GM23338 (cell line): ENCODE measurements at regions not wholly inside any gene's neighbourhood (a gene's known extent, or its start where the extent isn't known, plus 50 kb on each side); places are given as distances from the start of the nearest gene placed in this dataset.

Experiments
- ATAC-seq: fragments of 200-7000 bp; cut with Tn5 transposase; 3 replicates; pipeline ENCODE4 v1.9.1; 2020
- DNase-seq: peaks from one replicate; pipeline ENCODE4 v3.0.0-alpha.2; 2015; ENCODE audit warnings: low spot score
- H2AFZ ChIP-seq: fragments of 200-600 bp; sonication (generic); 2 replicates; pipeline ENCODE4 v1.8.0; 2016; ENCODE audit warnings: antibody characterized with exemption, mild to moderate bottlenecking, moderate library complexity
- H3F3A ChIP-seq: fragments of 200-600 bp; sonication (generic); replicated peaks from 2 replicates; pipeline ENCODE4 v1.8.0; 2017; ENCODE audit warnings: antibody characterized with exemption, mixed run types, low read depth
- H3K27ac ChIP-seq: fragments of 200-600 bp; sonication (generic); 2 replicates; pipeline ENCODE4 v1.6.1; 2016; ENCODE audit warnings: low read depth
- H3K27me3 ChIP-seq: fragments of 200-600 bp; sonication (generic); 2 replicates; pipeline ENCODE4 v1.8.0; 2016; ENCODE audit warnings: mild to moderate bottlenecking, mixed run types, moderate library complexity; ENCODE audit not compliant: insufficient read depth
- H3K36me3 ChIP-seq: fragments of 200-600 bp; sonication (generic); 2 replicates; pipeline ENCODE4 v1.8.0; 2016; ENCODE audit warnings: mild to moderate bottlenecking; ENCODE audit not compliant: insufficient read depth
- H3K4me1 ChIP-seq: fragments of 200-600 bp; sonication (generic); 2 replicates; pipeline ENCODE4 v1.8.0; 2016; ENCODE audit warnings: mild to moderate bottlenecking, moderate library complexity; ENCODE audit not compliant: insufficient read depth
- H3K4me2 ChIP-seq: fragments of 200-600 bp; sonication (generic); 2 replicates; pipeline ENCODE4 v1.7.1; 2017; ENCODE audit warnings: mixed run types
- H3K4me3 ChIP-seq: fragments of 200-600 bp; sonication (generic); 2 replicates; pipeline ENCODE4 v1.6.1; 2016; ENCODE audit warnings: mixed run types
- H3K79me2 ChIP-seq: fragments of 200-600 bp; sonication (generic); replicated peaks from 2 replicates; pipeline ENCODE4 v1.8.0; 2017; ENCODE audit warnings: mild to moderate bottlenecking; ENCODE audit not compliant: insufficient read depth
- H3K9me2 ChIP-seq: fragments of 200-600 bp; sonication (generic); 2 replicates; pipeline ENCODE4 v1.8.0; 2017; ENCODE audit not compliant: insufficient read depth
- H4K20me1 ChIP-seq: fragments of 200-600 bp; sonication (generic); replicated peaks from 2 replicates; pipeline ENCODE4 v1.8.0; 2017; ENCODE audit warnings: mild to moderate bottlenecking; ENCODE audit not compliant: insufficient read depth
- H3K27ac Mint-ChIP-seq: 2 replicates; pipeline ENCODE4 v1.8.0; 2020; ENCODE audit warnings: inconsistent platforms, mild to moderate bottlenecking, moderate library complexity, mixed read lengths
- H3K27me3 Mint-ChIP-seq: 3 replicates; pipeline ENCODE4 v1.8.0; 2022; ENCODE audit warnings: low read depth, mild to moderate bottlenecking, moderate library complexity, mixed read lengths, inconsistent platforms; ENCODE audit not compliant: insufficient read depth, poor library complexity
- H3K36me3 Mint-ChIP-seq: 3 replicates; pipeline ENCODE4 v1.8.0; 2021; ENCODE audit warnings: low read depth, mild to moderate bottlenecking, inconsistent platforms, moderate library complexity, mixed read lengths
- H3K4me1 Mint-ChIP-seq: 3 replicates; pipeline ENCODE4 v1.8.0; 2020; ENCODE audit warnings: mild to moderate bottlenecking, inconsistent platforms, mixed read lengths
- H3K4me3 Mint-ChIP-seq: 3 replicates; pipeline ENCODE4 v1.8.0; 2021; ENCODE audit warnings: moderate library complexity, mild to moderate bottlenecking, inconsistent platforms, mixed read lengths
- H3K9me3 Mint-ChIP-seq: 3 replicates; pipeline ENCODE4 v1.8.0; 2020; ENCODE audit warnings: moderate library complexity, mild to moderate bottlenecking, inconsistent platforms, mixed read lengths
- CTCF ChIP-seq, 2 experiments: fragments of 200-600 bp in 1 of 2; sonication (generic) in 1 of 2; conservative IDR thresholded peaks; 2 replicates each; pipeline versions ENCODE4 v1.5.1 to v1.6.1; 2016 to 2017; ENCODE audit warnings: antibody characterized with exemption in 2 of 2, low read depth in 2 of 2, mild to moderate bottlenecking in 2 of 2, moderate library complexity in 1 of 2
- EZH2 ChIP-seq: fragments of 200-600 bp; sonication (generic); IDR thresholded peaks from one replicate; pipeline ENCODE4 v1.8.0; 2017; ENCODE audit warnings: antibody characterized with exemption, mild to moderate bottlenecking, low read depth; ENCODE audit not compliant: unreplicated experiment
- EZH2phosphoT487 ChIP-seq: fragments of 200-600 bp; sonication (generic); IDR thresholded peaks from one replicate; pipeline ENCODE4 v1.8.1; 2018; ENCODE audit warnings: antibody characterized with exemption; ENCODE audit not compliant: unreplicated experiment
- ZNF114 ChIP-seq: fragments of 250-450 bp; sonication (Bioruptor Pico); IDR thresholded peaks from 2 replicates; pipeline ENCODE4 v1.5.0; 2020; ENCODE audit warnings: mild to moderate bottlenecking, moderate library complexity
- ZNF331 ChIP-seq: fragments of 250-450 bp; sonication (Bioruptor Pico); IDR thresholded peaks from 2 replicates; pipeline ENCODE4 v1.5.0; 2020; ENCODE audit warnings: low read depth, mild to moderate bottlenecking, moderate library complexity

GRCh38 chr11:91872243-91872642, 352.4 kb upstream of the FAT3 start (continued):
- TF ChIP-seq CTCF (conservative IDR thresholded peaks at IDR 0.05; ENCODE audit: low read depth in 2 of 2) (no peak), EZH2phosphoT487 (no peak)

GRCh38 chr11:91871791-91872190, 352.8 kb upstream of the FAT3 start:
- Histone ChIP-seq H3K9me2 (no peaks in the 10 kb centered on the region), H3K27ac (no peak overlapping the region), H3K79me2 (no peaks in the 10 kb centered on the region), H3K4me3 (no peak overlapping the region), H4K20me1 (no peaks in the 10 kb centered on the region), H3K4me2 (no peak overlapping the region), H3F3A (no peaks in the 10 kb centered on the region), H3K27me3 (no peaks in the 10 kb centered on the region), H2AFZ (peak overlapping the region; percentile 29; the same call in 1 of the 2 replicates), H3K4me1 (no peaks in the 10 kb centered on the region), H3K36me3 (no peaks in the 10 kb centered on the region)
- ATAC-seq, result no peak
- H3K4me1 Mint-ChIP-seq, result peaks cover 7% of the 10 kb centered on the region
- H3K27me3 Mint-ChIP-seq, result no peaks in the 10 kb centered on the region
- no peak overlapping the region for H3K27ac Mint-ChIP-seq
- DNase-seq, result no peak
- no peaks in the 10 kb centered on the region for H3K36me3 Mint-ChIP-seq
- no peak for TF ChIP-seq CTCF (conservative IDR thresholded peaks at IDR 0.05; ENCODE audit: low read depth in 2 of 2)
- no peaks in the 10 kb centered on the region for H3K9me3 Mint-ChIP-seq
- H3K4me3 Mint-ChIP-seq, result no peak overlapping the region

GRCh38 chr11:91871048-91871447, 353.6 kb upstream of the FAT3 start:
- no peaks in the 10 kb centered on the region for H3K9me2 ChIP-seq
- Mint-ChIP-seq H3K9me3 (no peaks in the 10 kb centered on the region), H3K36me3 (no peaks in the 10 kb centered on the region), H3K4me1 (peaks cover 7% of the 10 kb centered on the region), H3K4me3 (no peak overlapping the region), H3K27me3 (no peaks in the 10 kb centered on the region), H3K27ac (no peak overlapping the region)
- TF ChIP-seq CTCF (conservative IDR thresholded peaks at IDR 0.05; ENCODE audit: low read depth in 2 of 2) (no peak), EZH2 (no peak), ZNF114 (CRISPR knock-in tag) (no peak), ZNF331 (no peak)
- no peak overlapping the region for H3K27ac ChIP-seq
- H3K79me2 ChIP-seq, result no peaks in the 10 kb centered on the region
- no peak overlapping the region for H2AFZ ChIP-seq
- no peaks in the 10 kb centered on the region for H3K4me1 ChIP-seq
- H3K4me3 ChIP-seq, result no peak overlapping the region
- no peak for DNase-seq
- no peak for ATAC-seq
- H3K27me3 ChIP-seq, result no peaks in the 10 kb centered on the region
- H4K20me1 ChIP-seq, result no peaks in the 10 kb centered on the region
- no peak overlapping the region for H3K4me2 ChIP-seq
- H3K36me3 ChIP-seq, result no peaks in the 10 kb centered on the region
- H3F3A ChIP-seq, result no peaks in the 10 kb centered on the region
